Dermis microvascular lymphatic vessel endothelial cell (primary cell): ENCODE measurements at regions not wholly inside any gene's neighbourhood (a gene's known extent, or its start where the extent isn't known, plus 50 kb on each side); places are given as distances from the start of the nearest gene placed in this dataset.
"Not testable (repeated sequence)": the region's sequence is repeated elsewhere in the genome, so short reads cannot be mapped to it uniquely, and the experiment has no call there.

ENCODE experiments used
- DNase-seq, 2 donors: peaks; one replicate each; pipeline versions ENCODE4 v3.0.0 to v3.0.0-alpha.2; 2010; ENCODE audit warnings: low read depth in 2 of 2

DNA sequence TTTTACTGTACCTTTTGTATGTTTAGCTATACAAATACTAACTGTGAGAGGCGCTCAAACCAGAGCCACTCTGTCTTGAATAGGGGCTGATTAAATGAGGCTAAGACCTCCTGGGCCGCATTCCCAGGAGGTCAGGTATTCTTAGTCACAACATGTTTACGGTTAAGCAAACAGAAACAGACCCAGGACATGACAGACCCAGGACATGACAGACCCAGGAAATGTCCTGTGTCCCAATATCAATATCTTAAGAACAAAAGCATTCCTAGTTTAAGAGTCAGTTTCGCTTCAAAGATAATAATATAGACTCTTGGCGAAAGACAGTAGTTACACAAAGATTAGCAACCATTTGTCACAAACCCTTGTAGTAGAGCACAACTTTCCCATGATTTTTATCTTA is 304.5 kb downstream of the CCSER2 start:
- DNase-seq: no peak

DNA sequence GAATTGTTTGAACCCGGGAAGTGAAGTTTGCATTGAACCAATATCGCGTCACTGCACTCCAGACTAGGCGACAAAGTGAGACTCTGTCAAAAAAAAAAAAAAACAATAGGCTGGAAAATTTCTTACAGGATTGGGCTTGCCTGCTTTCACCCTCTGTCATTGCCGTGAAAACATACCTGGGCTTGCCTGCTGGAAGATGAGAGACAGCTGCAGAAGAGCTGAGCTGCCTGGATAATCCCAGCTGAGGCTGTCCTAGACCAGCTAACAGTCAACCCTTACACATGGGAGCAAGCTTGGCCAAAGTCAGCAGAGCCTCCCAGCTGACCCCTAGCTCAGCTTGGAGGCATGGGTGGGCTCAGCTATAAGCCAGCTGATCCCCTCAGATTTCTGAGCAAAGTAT is 306.2 kb downstream of the CCSER2 start:
- DNase-seq: no peak

DNA sequence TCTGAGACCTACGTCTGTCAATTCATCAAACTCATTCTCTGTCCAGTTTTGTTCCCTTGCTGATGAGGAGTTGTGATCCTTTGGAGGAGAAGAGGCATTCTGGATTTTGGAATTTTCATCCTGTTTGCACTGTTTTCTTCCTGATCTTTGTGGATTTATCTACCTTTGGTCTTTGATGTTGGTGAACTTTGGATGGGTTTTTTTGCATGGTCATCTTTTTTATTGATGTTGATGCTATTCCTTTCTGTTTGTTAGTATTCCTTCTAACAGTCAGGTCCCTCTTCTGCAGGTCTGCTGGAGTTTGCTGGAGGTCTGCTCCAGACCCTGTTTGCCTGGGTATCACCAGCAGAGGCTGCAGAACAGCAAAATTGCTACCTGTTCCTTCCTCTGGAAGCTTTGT is 322.2 kb downstream of the CCSER2 start:
- DNase-seq: not testable (repeated sequence)

DNA sequence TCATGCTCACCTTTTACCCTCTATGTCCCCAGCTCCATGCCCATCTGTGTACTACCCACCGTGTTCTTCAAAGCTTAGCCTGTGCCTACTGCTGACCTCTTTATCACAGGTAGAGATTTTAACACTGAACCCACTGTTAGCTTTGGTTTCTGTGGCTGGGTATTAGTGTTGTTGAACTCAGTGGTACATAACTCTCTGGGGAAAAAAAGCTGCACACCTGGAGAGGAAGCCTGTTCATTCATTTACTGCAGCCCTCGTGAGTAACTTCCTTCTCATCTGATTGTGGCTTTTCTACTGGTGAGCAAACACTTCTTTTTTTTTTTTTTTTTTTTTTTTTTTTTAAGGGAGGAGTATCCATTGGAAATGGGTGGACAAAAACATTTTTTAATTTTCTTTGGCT is 326.3 kb downstream of the CCSER2 start:
- no peak for DNase-seq

DNA sequence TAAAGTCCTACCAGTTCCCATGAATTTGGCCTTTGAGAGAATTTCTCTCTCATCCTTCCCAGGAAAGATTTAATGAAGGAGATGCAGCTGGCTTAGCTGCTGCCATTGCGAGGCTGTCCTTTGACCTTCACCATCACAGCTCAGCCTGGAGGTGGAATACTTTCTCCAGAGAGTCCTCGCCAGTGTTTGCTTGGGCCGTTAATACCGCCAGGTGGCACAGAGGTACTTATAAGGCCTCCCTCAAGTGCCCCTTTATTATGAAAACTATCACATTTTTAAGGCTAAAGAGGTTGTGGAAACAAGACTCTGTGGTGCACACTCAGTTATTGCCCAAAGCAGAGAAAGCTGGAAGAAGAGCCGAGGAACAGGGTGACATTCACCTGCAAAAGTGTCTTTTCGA is 330.6 kb downstream of the CCSER2 start:
- no peak for DNase-seq

DNA sequence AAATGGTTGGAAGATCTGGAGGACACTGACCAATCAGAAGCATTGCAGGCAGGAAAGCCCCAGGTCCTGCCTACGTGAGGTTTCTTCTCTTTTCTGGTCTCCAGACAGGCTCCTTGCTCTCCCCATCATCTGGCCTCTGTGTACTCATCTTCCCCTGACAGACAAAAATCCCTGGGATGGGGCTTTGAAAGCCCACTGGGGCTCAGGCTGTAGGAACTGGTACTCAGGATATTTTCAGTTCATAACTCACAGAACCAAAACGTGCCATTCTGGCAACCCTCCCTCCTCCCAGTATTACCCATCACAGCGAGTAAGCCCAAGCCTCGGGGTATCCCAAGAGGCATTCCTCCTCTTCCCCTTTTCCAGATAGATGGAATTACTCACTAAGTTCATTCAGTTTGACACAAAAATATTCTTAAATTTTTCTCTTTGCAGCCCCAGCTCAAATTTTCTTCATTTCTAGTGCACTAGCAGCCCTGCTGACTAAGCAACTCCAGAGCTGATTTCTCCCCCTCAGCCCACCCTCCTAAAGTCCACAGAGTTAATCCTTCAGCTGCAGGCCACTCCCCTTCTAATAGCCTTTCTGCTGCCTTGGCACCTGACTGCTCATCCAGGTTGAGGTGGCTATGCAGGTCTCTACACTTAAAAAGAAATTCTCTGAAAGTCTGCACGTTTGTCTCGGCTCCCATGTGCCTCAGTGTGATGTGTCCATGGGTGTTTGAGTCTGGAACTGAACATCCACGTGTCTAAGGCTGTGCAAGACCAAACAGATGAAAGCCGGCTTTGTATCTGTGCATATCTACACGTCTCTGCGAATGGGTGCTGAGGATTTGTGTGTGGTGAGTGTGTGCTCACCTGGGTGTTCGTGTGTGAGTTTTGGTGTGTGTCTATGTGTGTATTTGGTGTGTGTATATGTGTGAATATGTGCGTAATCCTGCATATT is 331.4 kb downstream of the CCSER2 start:
- DNase-seq: no peak

DNA sequence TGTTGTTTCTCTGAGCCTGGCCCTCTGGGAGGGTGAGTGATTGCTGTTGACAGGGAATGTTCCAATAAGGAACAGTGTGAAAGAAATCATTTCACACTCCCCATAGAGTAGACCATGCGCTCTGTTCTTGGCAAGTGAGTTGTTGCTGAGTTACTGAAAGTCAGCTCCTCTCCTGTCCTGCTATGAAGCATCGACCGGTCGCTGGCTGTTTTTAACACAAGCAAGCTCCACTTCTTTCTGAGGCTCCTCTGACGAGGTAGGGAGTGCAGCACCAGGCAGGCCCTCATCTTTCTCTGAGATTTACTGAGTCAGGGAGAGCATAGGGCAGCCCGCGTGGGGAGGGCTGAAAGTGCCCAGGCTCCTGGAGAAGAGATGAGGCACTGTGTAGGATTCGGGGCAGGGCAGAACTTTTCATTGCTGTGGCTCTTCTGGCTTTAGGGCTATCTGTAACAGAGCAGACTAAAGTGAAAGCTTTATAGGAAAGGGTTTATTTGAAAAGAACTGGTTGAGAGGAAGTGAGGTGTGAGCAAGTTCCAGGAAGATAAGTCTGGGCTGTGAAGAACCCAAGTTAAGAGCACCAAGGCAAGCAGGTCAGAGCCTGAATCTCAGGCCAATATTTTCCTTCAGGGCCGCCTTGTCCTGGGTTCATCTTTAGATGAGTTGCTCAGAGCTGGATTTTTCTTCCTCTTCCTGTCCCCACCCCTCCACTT is 332.2 kb downstream of the CCSER2 start:
- no peak for DNase-seq

DNA sequence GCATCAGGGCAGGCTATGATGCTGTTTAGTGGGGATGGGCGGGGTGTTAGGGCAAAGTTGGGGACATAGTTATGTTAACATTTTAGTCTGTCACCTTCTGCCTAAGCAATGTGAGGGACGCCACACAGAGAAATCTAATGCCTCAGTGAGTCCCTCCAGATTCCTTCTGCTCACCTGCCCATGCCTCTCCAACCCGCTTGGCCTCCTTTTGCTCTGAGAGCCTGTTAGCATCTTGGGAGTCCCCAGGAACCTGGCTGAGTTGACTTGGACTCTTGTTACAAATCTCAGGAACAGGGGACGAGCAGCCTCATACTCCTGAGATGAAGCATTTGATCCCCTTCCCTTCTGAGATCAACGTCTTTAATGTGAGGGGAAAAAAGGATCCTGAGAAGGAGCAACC is 336.8 kb downstream of the CCSER2 start:
- DNase-seq: no peak

DNA sequence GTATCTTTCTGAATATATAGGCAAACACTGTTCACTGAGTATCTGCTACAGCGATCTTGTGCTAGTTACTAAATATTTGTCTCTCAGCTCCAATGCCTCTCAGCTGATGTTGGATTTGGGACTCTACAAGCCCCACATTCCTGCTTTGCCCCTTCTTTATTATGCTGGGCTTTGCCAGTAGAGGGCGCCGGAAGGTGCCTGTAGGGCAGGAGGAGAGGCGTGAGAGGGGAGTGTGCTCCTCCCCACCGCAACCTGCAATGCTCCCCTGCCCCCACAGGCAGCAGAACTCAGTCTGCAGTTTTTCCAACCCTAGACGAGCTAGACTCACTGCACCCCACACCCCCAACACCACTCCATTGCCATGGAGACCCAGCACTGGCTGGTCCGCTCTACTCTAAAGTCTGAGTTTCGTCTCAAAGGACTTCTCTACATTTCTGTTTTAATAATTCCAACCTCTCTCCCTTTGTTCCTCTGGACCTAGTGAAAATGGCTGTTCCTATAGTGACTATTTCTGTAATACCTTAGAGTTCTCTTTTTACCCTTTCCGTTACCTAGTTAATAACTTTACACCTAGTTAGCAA is 337.6 kb downstream of the CCSER2 start:
- peak in 1 of 2 donors; percentile 3 for DNase-seq

DNA sequence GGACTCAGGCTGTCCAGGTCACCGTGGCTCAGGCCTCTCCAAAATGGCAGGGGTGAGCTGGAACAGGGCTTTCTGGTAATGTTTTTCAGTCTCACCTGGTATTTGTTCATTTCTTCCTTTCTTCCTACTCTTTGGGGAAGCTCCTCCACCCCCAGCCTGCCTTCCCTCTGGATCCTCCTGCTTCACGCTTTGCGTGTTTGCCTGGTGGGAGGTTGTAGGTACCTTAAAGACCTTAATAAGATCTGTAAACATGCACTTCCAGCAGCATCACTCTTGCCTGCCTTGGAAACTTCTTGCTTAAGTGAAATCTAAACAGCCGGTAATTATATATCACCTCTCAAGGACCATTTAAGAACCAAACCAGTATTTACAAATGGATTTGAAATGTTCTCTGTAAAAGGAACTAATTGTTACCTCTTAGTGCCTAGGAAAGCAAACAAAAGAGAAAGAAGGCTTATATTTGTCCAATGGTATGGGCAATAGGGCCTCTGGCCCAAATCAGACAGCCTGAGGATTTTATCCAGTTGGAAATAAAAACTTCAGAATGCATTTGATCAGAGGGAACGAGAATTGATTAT is 339.9 kb downstream of the CCSER2 start:
- DNase-seq: no peak

DNA sequence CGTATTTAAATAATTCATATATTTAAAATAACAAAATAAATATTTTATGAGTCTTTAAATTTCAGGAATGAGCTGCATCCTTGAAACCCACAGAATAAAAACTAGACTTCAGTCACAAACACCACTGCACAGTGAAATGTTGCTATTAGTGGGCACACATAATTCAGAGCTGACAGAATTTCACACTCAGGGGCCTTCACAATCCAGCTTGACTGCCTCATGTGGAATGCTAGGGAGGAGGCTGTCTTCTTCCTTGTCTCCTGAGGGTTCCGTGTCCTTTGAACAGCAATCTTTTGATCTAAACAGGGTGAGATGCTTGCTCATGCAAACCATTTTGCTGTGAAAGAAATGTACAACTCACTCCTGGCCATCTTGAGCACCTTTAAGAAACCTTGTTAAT is 346.7 kb downstream of the CCSER2 start:
- DNase-seq: no peak

DNA sequence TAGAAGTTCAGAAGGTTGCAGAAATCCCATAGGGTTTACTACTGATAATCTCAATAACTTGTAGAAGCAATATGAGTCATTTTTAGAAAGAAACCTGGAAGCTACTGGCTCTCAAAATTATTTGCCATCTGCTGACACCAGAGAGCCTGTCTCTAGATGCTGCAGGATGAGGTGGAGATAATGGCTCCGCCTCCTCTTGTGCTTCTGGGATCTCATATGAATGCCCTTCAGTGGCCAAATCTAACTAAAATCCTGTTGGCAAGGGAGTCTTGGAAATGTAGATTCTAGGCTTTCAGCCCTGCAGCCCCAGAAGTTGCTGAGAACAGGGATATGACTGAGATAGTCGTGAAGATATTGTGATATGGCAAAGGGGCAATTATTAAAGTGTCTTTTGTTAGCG is 348.1 kb downstream of the CCSER2 start:
- DNase-seq: no peak

DNA sequence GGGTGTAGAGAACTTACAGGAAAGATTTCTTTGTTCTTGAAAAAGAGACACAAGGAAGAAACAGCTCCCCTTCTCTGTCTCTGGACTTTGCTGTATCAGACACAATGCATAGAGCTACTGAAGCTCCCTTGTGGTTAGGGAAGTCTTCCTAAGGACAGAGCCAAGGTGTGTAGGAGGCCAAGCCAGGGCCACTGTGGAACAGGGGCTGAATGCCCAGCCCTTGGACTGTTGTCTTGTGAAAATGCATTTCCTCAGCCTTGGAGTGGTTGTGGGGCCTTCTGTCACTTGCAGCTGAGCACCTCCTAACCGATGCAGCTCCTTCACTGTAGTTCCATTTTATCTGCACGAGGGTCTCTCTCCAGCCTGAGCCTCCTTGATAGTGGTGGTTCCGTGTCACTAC is 353.4 kb downstream of the CCSER2 start:
- no peak for DNase-seq

DNA sequence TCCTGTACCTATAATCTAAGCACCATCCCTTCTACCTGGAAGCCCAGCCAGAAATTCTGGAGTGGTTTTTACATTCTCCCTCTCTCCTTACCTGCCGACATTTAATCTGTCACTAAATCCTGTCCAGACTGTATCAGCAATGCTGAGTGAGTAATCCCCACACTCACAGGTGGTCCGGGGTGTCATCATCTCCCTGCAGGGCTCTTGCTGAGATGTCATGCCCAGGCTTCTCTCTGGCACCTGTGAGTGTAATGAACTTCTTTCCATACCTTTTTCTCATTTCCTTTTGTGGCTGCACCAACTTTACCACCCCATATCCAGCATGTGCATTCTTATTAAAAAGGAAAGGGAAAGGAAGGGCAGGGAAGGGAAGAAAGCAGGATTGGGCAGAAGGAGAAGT is 355.2 kb downstream of the CCSER2 start:
- DNase-seq: no peak

DNA sequence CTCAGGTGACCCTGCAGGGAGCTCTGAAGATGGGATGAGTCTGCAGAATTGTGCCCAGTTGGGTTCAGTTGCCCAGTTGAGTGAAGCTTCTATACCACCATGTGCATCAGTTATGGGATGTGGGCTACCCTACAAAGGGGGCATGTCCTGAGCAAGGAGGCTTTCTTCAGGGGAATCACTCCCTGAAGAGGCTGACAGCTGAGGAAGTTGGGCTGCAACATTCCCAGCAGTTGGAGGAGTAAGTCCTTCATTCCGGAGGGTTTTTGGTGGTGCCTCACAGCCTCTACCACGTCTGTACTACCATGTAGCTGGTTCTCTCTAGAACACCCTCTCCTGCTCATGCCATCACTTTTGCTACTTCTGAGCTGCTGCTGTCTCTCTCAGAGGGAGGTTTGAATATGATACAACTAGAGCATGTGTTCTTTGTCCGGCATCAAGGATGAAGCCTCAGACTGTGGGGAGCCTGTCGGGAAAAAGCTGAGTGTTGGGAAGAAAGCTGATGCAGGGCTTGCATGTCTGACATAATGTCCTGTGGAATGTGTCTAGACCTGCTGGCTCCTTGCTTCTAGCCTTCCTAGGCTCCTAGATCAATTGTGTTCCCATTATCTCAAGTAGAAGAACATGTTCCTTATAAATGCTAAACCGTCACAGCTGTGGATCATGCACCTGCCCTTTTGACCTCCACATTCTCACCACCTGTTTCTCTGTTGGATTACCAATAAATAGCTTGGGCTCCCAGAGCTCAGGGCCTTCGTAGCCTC is 355.8 kb downstream of the CCSER2 start:
- DNase-seq: no peak

DNA sequence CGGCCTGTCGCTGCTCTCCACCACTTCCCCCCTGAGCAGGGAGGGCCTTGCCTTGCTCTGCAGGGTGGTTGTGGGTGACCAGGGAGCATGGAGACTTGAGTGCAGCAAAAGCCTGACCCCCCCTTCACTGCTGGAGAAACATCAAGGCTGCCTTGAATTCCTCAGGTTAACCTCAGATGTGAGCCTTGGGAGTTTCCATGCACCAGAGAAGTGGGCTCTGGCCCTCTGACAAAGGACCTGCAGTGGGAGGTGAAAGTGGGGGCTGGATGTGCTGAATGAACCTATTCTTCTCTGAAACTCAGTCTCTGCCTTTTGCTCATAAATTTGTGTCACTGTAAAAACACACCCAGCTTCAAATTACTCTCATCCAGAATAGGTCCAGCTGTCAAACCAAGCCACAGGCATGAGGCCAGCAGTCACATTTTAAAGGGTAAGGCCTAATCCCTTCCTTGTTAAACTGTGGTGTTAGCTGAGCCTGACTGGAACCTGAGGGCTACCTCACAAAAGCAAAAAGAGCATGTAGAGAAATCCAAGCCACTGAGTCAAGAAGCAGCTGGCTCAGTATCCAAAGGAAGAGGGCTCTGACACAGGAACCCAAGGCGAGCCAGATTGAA is 356.8 kb downstream of the CCSER2 start:
- no peak for DNase-seq

DNA sequence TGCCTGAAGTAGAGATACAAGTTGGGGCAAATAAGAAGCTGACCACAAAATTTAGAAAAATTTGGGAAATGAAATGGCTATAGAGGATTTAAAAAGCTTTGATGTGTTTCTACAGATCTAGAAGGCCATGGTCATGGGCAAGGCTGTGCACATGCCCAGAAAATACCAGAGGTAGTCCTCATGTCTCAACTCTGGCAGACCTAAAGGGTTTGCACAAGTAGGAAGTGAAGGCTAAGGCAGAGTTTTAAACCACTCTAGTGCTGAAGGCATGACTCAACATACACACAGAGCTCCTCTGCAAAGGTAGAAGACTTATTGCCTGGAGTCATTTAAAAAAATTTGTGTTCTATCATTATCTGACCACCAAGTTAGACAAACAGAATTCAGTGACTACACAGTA is 364.6 kb downstream of the CCSER2 start:
- no peak for DNase-seq

DNA sequence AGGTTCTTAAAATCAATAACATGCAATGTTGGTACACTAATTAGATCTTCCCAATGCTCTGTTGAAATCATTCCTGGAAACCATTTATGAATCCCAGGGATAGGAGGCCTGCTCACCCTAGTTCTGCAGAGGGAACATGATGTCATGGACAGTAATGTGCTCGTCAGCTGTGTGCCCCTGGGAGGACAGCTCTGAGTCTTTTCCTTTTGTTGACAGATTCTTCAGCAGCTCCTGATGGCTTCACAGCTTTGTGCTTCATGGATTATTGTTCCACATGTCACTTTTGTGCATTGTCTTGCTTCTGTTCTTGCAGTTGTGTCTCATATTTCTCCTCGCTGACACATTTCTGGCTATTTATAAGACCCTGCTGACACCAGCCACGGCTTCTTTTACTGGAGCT is 367.5 kb downstream of the CCSER2 start:
- no peak for DNase-seq

DNA sequence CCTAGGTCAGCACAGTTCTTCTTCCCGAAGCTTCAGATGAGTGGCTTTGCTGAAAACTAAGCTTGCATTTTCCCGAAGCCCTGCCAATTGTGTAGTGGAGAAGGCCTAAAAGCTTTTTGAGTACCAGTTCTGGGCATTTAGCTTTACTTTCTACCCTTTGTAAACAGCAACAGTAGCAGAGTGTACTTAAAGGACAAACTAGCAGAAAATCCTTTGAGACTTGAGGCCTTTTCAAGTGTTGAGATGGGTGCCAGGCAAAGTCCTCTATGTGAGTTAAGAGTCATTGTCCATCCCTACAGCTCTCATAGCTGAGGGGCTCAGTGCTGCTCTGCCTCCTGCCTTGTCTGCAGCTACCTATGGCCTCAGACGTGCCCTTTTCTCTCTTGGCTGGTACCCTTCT is 368.2 kb downstream of the CCSER2 start:
- no peak for DNase-seq

DNA sequence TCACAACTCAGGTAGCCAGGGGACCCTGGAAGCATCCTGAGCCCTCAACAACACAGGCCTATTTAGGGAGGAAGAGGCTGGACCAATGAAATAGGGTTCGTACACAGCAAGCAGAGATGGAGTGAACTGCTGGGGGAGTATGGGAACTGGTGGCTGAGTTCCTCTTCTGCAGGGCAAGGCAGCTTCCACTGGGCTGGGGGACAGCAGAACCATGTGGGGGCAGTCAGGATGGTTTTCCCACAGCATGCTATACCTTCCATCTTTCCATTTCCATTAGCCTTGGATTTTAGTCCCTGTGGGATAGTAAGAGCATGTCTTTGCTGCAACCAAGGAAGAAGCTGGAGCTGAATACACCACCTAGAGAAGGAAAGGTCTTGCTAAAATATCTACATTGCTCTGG is 370.6 kb downstream of the CCSER2 start:
- no peak for DNase-seq
